HFFc6 (cell line): ENCODE measurements at regions not wholly inside any gene's neighbourhood (a gene's known extent, or its start where the extent isn't known, plus 50 kb on each side); places are given as distances from the start of the nearest gene placed in this dataset.

Experiments
- DNase-seq: peaks from one replicate; pipeline ENCODE4 v3.0.0-alpha.2; 2018
- H3K27ac Mint-ChIP-seq: 2 replicates; pipeline ENCODE4 v1.8.0; 2020; ENCODE audit warnings: mild to moderate bottlenecking, mixed read lengths
- H3K27me3 Mint-ChIP-seq: 2 replicates; pipeline ENCODE4 v1.8.0; 2021; ENCODE audit warnings: mild to moderate bottlenecking, moderate library complexity, mixed read lengths; ENCODE audit not compliant: insufficient read depth
- H3K36me3 Mint-ChIP-seq: 2 replicates; pipeline ENCODE4 v1.8.0; 2021; ENCODE audit warnings: low read depth, mixed read lengths
- H3K4me1 Mint-ChIP-seq: 2 replicates; pipeline ENCODE4 v1.8.0; 2020; ENCODE audit warnings: low read depth, mixed read lengths
- H3K4me3 Mint-ChIP-seq: 2 replicates; pipeline ENCODE4 v1.8.0; 2020; ENCODE audit warnings: mild to moderate bottlenecking, moderate library complexity, mixed read lengths
- H3K9me3 Mint-ChIP-seq: 2 replicates; pipeline ENCODE4 v1.8.0; 2020; ENCODE audit warnings: mild to moderate bottlenecking, mixed read lengths
- TF ChIP-seq, protein P1 (sequence below): fragments of 200-600 bp; sonication (generic); IDR thresholded peaks from 2 replicates; pipeline ENCODE4 v1.5.0; 2021; ENCODE audit warnings: antibody characterized with exemption, mild to moderate bottlenecking

DNA sequence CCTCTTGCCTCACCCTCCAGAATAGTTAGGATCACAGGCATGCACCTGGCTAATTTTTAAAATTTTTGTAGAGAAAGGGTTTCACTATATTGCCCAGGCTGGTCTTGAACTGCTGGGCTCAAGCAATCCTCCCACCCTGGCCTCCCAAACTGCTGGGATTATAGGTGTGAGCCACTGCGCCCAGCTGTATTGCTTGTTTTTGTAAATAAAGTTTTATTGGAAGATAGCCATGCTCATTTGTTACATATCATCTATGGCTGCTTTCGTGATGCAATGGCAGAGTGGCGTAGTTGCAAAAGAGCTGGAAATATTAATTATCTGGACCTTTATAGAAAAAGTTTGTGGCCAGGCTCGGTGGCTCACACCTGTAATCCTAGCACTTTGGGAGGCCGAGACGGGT, 109.4 kb upstream of the SPRED2 start:
- peaks cover 29% of the 10 kb centered on the region for H3K4me1 Mint-ChIP-seq
- no peak overlapping the region for H3K27ac Mint-ChIP-seq
- TF ChIP-seq, protein P1, sequence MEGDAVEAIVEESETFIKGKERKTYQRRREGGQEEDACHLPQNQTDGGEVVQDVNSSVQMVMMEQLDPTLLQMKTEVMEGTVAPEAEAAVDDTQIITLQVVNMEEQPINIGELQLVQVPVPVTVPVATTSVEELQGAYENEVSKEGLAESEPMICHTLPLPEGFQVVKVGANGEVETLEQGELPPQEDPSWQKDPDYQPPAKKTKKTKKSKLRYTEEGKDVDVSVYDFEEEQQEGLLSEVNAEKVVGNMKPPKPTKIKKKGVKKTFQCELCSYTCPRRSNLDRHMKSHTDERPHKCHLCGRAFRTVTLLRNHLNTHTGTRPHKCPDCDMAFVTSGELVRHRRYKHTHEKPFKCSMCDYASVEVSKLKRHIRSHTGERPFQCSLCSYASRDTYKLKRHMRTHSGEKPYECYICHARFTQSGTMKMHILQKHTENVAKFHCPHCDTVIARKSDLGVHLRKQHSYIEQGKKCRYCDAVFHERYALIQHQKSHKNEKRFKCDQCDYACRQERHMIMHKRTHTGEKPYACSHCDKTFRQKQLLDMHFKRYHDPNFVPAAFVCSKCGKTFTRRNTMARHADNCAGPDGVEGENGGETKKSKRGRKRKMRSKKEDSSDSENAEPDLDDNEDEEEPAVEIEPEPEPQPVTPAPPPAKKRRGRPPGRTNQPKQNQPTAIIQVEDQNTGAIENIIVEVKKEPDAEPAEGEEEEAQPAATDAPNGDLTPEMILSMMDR, result no peak
- no peak overlapping the region for H3K4me3 Mint-ChIP-seq
- peaks cover 3% of the 10 kb centered on the region; the same call in 1 of the 2 replicates for H3K27me3 Mint-ChIP-seq
- H3K9me3 Mint-ChIP-seq, result no peaks in the 10 kb centered on the region
- DNase-seq, result no peak
- no peaks in the 10 kb centered on the region for H3K36me3 Mint-ChIP-seq

DNA sequence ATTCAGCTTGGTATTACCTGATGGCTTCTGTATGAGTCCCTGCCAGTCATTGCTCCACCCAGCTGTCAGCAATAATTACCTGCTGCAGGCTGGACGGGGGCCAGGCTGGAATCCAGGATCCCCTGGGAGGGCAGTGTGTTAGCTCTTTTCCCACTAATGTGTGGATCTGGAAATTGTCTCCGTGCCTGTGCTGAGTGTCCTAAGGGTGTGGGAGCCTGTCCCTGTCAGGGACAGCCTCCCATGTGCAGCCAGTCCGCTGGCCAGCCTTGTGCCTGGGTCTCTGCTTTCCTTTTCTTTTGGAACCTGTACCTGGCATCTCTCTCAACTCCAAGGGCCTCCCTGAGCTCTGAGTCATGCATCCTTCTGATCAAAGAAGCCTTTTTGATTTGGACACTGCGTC, 107.2 kb upstream of the SPRED2 start:
- H3K9me3 Mint-ChIP-seq, result no peaks in the 10 kb centered on the region
- H3K27ac Mint-ChIP-seq, result no peak overlapping the region
- peaks cover 8% of the 10 kb centered on the region for H3K27me3 Mint-ChIP-seq
- TF ChIP-seq, protein P1, result no peak
- no peaks in the 10 kb centered on the region for H3K36me3 Mint-ChIP-seq
- H3K4me3 Mint-ChIP-seq, result no peak overlapping the region
- DNase-seq, result no peak
- H3K4me1 Mint-ChIP-seq, result peaks cover 16% of the 10 kb centered on the region

GRCh38 chr2:65537651-65538385, 105.4 kb upstream of the SPRED2 start:
- Mint-ChIP-seq H3K36me3 (no peaks in the 10 kb centered on the region), H3K9me3 (no peaks in the 10 kb centered on the region), H3K4me1 (peaks cover 16% of the 10 kb centered on the region), H3K27ac (peak overlapping the region; percentile 22; the same call in 1 of the 2 replicates), H3K27me3 (peaks cover 5% of the 10 kb centered on the region), H3K4me3 (no peak overlapping the region)
- TF ChIP-seq, protein P1, result no peak
- DNase-seq, result peak; percentile 2

- Mint-ChIP-seq H3K4me1 (peaks cover 18% of the 10 kb centered on the region), H3K9me3 (no peaks in the 10 kb centered on the region), H3K27me3 (peaks cover 5% of the 10 kb centered on the region), H3K36me3 (no peaks in the 10 kb centered on the region), H3K4me3 (no peak overlapping the region), H3K27ac (no peak overlapping the region)
- no peak for DNase-seq
- TF ChIP-seq, protein P1, result no peak
Measured at GRCh38 chr2:65536596-65536995, 104.2 kb upstream of the SPRED2 start.

GRCh38 chr2:65532937-65533336, 100.5 kb upstream of the SPRED2 start:
- Mint-ChIP-seq H3K36me3 (no peaks in the 10 kb centered on the region), H3K27me3 (peaks cover 5% of the 10 kb centered on the region), H3K4me1 (peaks cover 24% of the 10 kb centered on the region), H3K4me3 (no peak overlapping the region), H3K9me3 (no peaks in the 10 kb centered on the region), H3K27ac (no peak overlapping the region)
- TF ChIP-seq, protein P1, result no peak
- DNase-seq, result no peak
